Medulla oblongata (tissue), 1 donor: ENCODE measurements at regions not wholly inside any gene's neighbourhood (a gene's known extent, or its start where the extent isn't known, plus 50 kb on each side); places are given as distances from the start of the nearest gene placed in this dataset.
A peak's percentile ranks its signal among the peaks of the same experiment; 100 is the strongest.
"Not testable (repeated sequence)": the region's sequence is repeated elsewhere in the genome, so short reads cannot be mapped to it uniquely, and the experiment has no call there.

Source experiments
- DNase-seq: peaks from one replicate; pipeline ENCODE4 v3.0.0-alpha.2; 2015; ENCODE audit errors: extremely low spot score

- no peak for DNase-seq
Measured at GRCh38 chrX:25141684-25142083, 125.9 kb upstream of the ARX start.

DNA sequence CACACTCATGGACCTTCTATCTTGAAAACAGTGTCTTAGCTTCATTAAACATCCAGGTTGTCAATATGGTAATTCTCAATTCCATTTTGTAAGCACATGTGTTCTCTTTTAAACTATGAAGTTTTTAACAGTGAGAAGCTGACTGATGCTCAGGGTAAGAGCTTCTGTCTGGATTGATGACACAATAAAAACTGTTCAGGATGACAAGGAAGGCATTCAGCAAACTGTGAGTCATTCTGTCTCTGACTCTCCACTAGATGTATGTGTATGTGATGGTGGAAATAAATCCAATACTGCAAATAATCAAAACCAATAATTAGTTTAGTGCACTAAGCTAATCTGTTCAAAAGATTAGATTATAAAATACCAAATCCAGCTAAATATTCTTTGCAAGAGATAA, 115.3 kb upstream of the ARX start:
- peak; percentile 1 for DNase-seq

GRCh38 chrX:25130619-25131018, 114.9 kb upstream of the ARX start:
- DNase-seq, result no peak

DNA sequence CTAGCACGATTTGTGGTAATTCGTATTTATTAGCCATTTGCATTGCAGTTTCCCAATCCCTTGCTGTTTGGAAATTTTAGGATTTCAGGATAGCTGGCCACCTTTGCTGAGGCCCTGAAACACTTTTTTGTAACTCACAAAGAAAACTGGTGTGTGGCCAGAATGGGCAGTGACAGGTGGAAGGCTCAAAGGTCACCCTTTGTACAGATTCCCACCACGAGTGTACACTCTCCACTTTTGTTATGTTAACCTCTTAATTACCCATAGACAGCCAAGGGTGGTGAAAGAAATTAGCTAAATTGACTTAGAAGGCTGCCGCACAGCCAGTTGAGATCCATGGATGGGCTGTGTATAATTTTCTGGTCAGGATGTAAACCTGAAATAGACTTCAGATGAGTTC, 109.7 kb upstream of the ARX start:
- no peak for DNase-seq

DNA sequence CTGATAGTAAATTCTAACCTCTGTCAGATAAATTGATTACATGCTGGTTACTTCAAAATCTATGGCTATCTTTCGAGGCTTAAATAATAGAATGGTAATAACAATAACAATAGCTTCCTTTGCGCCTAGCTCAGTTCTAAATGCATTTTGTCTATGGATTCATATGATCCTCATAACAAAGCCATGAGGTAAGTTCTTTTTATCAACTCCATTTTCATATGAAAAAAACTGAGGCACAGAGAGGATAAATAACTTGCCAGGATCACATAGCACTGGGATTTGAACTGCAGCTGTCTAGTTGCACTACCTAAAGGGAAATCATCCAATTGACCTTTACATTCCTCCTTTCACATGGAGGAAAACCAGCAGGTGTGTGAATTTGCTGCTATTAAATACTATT, 108.6 kb upstream of the ARX start:
- no peak for DNase-seq

- DNase-seq, result no peak
Measured at GRCh38 chrX:25112156-25112555, 96.4 kb upstream of the ARX start.

DNA sequence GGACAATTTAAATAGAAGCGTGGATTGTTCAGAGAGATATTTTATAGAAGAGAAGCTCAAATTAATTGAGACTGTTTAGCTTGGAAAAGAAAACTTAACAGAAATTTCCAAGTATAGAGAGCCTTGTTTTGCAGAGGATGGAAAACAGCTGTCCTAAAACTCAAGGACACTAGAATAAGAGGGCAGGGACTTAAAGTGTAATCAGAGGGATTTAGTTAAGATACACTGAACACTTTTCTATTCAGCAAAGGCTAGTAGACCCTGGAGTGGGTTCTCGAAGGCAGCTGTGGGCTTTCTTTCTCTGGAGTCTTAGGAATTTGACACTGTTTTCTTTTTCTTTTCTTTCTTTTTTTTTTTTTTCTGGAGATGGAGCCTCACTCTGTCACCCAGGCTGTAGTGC, 92.7 kb upstream of the ARX start:
- DNase-seq, result no peak

- DNase-seq, result no peak
Measured at GRCh38 chrX:25105221-25105620, 89.5 kb upstream of the ARX start.

DNA sequence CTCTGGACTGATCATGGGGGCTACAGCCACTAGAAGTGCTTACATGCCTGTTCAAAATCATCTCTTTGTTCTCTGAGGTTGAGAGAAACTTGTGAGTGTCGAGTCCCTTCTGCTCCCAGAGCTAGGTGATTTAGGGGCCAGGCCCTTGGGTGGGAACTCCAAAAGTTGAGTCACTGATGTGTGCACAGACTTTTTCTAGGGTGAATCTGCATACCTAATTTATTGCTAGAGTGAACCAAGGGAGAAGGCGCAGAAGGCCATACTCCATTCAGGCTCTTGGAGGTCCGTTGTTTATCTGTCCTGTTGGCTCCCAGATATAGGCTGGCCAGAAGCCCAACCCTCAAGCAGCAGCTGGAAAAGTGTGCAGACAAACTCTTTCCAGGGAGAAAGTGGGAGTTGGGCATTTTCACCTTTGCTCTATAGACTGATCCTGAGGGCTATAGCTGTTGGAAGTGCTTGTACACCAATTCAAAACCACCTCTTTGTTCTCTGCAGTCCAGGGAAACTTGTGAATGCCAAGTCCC, 80.8 kb upstream of the ARX start:
- DNase-seq, result no peak

- DNase-seq, result not testable (repeated sequence)
Measured at GRCh38 chrX:25091152-25091551, 75.4 kb upstream of the ARX start.

DNA sequence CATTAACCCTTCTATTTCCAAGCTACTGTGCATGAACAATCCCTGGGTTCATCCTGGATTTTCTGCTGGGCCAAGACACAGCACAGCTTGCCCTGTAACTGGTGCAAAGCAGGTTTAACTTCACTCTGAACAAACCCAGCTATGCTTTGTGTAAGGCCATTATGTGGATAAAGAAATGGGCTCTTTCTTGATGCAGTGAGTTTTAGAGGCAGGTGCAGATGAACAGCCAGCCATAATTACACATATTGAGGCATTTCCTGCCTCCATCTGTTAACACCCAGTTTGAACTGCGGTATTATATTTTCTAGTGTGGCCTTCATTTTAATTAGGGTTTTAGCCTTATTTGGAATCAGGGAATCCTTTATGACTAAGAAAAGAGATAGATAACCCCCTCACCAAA, 68.7 kb upstream of the ARX start:
- no peak for DNase-seq

- no peak for DNase-seq
Measured at GRCh38 chrX:25083661-25084060, 67.9 kb upstream of the ARX start.

DNA sequence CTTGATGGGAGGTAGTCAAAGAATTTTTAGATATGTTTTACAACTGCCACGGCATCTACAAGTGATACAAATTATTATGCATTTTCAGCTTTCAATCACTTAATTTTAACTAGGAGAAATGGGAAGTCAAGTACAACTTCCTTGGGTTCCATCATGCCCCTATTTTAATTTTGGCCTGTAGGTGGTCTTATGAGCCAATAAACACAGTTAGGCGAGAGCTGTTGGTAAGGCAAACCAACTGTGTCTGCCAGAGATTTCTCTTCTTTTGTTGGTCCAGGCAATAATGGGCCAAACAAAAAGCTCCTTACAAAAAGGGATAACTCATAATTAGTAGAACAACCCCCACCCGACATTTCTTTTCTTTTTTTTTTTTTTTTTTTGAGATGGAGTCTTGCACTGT, 63.3 kb upstream of the ARX start:
- DNase-seq, result no peak

DNA sequence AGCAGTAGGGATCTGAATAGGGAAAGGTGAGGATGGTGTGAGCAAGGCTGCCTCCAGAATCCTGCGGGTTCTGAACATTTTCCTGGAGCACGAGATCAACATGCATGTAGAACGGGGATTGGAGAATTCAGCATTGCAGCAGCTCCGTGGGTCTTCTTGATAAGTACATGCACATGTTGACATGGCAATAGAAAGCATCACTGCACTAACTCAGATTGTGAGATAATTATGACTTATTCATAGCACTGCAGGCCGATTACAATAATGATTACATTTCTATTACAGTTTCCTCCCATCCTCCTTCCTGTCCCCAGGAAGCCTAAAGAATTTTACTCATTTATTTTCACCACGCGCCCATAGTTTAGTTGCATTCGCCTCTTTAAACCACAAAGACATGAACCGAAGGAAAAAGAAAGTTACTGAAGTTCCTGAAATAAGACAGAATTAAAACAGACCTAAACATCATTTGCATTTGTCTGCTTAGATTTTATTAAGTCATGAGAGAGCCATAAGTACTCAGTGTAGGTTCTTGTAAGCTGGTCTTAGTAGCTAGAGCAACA, 61.3 kb upstream of the ARX start:
- no peak for DNase-seq

GRCh38 chrX:25072247-25072646, 56.5 kb upstream of the ARX start:
- no peak for DNase-seq

DNA sequence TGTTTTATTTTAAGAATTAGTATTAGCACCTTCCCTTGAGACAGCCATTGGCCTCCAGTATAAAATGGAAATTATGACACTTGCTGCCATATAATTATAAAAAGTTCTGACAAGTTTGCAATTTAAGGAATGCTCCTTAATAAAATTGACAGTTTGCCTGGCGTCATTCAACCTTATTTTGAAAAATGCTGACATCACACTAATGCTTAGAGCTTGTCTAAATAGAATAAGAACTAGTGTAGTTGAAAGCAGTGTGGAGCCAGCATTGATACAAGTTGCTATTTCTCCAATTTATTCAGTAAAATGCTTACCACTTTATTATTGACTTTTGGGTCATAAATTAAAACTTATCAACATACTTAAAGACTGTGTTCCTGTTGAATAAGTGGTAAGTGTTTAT, 54.3 kb upstream of the ARX start:
- no peak for DNase-seq

DNA sequence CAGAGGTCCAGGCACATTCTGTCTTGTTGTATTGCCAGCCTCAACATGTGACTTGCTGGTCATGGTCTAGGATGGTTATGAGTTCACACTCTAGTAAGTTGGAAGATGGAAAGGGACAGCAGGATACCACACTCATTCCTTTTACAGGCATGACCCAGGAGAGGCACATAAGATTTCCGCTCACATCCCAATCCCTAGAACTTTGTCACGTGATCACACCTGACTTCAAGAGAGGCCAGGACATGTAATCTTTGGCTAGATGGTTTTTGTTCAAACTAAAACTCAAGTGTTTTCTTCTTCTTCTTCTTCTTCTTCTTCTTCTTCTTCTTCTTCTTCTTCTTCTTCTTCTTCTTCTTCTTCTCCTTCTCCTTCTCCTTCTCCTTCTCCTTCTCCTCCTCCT, 53.4 kb upstream of the ARX start:
- no peak for DNase-seq

DNA sequence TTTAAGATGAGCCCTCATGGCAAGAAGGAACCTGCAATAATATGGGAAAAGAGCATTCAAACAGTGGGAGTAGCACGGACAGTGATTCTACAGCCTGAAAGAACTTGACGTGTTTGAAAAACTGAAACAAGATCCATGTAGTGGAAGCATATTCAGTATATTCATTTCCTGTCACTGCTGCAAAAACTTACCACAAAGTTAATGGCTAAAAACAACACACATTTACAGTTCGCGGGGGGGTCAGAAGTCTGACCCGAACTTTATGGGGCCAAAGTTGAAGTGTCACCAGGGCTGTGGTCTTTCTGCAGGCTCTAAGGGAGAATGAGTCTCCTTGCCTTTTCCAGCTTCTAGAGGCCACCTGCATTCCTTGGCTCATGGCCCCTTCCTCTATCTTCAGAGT, 52.6 kb upstream of the ARX start:
- DNase-seq, result no peak

- no peak for DNase-seq
Measured at GRCh38 chrX:25067271-25068172, 51.8 kb upstream of the ARX start.

GRCh38 chrX:25066131-25066530, 50.4 kb upstream of the ARX start:
- no peak for DNase-seq
